C4-2B (cell line): ENCODE measurements at regions not wholly inside any gene's neighbourhood (a gene's known extent, or its start where the extent isn't known, plus 50 kb on each side); places are given as distances from the start of the nearest gene placed in this dataset.

Experiments
- ZFX ChIP-seq: fragments of 450-650 bp; IDR thresholded peaks from 2 replicates; pipeline ENCODE4 v1.6.1; 2017
- TF ChIP-seq, protein P1 (sequence below): fragments of 450-650 bp; conservative IDR thresholded peaks from 2 replicates; pipeline ENCODE4 v1.5.1; 2017; ENCODE audit warnings: mild to moderate bottlenecking

GRCh38 chr17:45679426-45679825 lies 104.7 kb upstream of the CRHR1 start:
- TF ChIP-seq, protein P1, sequence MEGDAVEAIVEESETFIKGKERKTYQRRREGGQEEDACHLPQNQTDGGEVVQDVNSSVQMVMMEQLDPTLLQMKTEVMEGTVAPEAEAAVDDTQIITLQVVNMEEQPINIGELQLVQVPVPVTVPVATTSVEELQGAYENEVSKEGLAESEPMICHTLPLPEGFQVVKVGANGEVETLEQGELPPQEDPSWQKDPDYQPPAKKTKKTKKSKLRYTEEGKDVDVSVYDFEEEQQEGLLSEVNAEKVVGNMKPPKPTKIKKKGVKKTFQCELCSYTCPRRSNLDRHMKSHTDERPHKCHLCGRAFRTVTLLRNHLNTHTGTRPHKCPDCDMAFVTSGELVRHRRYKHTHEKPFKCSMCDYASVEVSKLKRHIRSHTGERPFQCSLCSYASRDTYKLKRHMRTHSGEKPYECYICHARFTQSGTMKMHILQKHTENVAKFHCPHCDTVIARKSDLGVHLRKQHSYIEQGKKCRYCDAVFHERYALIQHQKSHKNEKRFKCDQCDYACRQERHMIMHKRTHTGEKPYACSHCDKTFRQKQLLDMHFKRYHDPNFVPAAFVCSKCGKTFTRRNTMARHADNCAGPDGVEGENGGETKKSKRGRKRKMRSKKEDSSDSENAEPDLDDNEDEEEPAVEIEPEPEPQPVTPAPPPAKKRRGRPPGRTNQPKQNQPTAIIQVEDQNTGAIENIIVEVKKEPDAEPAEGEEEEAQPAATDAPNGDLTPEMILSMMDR: no peak
- TF ChIP-seq ZFX: no peak
